ENCODE measurements at regions not wholly inside any gene's neighbourhood (a gene's known extent, or its start where the extent isn't known, plus 50 kb on each side); places are given as distances from the start of the nearest gene placed in this dataset.
"Not testable (repeated sequence)": the region's sequence is repeated elsewhere in the genome, so short reads cannot be mapped to it uniquely, and the experiment has no call there.

GRCh38 chr3:75248974-75249373 is 415.2 kb upstream of the FRG2C start:
- no peaks in the 10 kb centered on the region for H3K36me3 Mint-ChIP-seq (ENCODE audit: low read depth)
- no peaks in the 10 kb centered on the region for H3K9me3 Mint-ChIP-seq
- no peak overlapping the region for H3K4me3 Mint-ChIP-seq
- peaks cover 2% of the 10 kb centered on the region for H3K27me3 Mint-ChIP-seq
- H3K4me1 Mint-ChIP-seq (ENCODE audit: low read depth): peaks cover 5% of the 10 kb centered on the region
- H3K27ac Mint-ChIP-seq: no peak overlapping the region

- no peaks in the 10 kb centered on the region for H3K9me3 Mint-ChIP-seq
- H3K4me3 Mint-ChIP-seq: no peak overlapping the region
- H3K36me3 Mint-ChIP-seq (ENCODE audit: low read depth): no peaks in the 10 kb centered on the region
- H3K4me1 Mint-ChIP-seq (ENCODE audit: low read depth): no peaks in the 10 kb centered on the region
- no peak overlapping the region for H3K27ac Mint-ChIP-seq
- no peaks in the 10 kb centered on the region for H3K27me3 Mint-ChIP-seq
Observed at GRCh38 chr3:75254685-75255084, 409.4 kb upstream of the FRG2C start.

- not testable (repeated sequence) for H3K4me3 Mint-ChIP-seq; H3K9me3 Mint-ChIP-seq; H3K27me3 Mint-ChIP-seq; H3K27ac Mint-ChIP-seq; H3K36me3 Mint-ChIP-seq (ENCODE audit: low read depth); H3K4me1 Mint-ChIP-seq (ENCODE audit: low read depth)
Observed at GRCh38 chr3:75258825-75259683, 405.1 kb upstream of the FRG2C start.

DNA sequence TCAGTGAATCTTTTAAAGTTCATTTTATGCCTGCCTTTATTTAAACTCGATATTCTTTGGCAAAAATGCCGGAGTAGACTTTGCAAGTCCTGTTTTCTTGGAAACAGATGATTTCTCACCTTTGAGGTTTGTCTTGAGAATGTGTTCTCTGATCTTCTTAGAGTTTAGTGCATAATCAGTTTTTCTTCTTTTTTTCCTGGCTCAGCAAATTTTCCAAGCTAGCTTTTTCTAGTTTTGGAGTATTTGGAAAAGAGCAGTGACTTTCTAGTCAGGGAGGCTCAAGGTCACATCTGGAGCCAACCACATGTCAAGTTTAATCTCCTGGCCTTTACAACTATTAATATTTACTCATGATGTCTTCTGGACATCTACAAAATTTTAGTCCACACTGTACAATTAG is 403.2 kb upstream of the FRG2C start:
- not testable (repeated sequence) for H3K27me3 Mint-ChIP-seq; H3K4me1 Mint-ChIP-seq (ENCODE audit: low read depth); H3K4me3 Mint-ChIP-seq; H3K9me3 Mint-ChIP-seq; H3K36me3 Mint-ChIP-seq (ENCODE audit: low read depth); H3K27ac Mint-ChIP-seq

DNA sequence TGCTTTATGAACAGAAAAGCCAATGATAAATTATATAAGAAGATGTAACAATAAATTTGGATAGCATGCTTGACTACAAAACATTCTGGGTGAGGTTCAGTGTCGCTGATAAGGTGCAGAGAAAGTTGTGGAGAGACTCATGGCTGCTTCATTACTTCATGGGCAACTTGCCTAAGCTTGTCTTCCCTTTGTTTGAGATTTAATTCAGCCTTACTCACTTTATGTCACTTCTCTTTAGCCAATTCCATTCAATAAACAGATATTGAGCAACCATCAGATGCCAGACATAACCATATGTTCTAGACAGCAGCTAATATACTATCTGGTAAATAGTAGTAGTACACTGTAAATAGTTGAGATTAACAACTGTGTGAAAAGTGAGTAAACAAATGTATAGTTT is 401.5 kb upstream of the FRG2C start:
- H3K27me3 Mint-ChIP-seq: peaks cover 10% of the 10 kb centered on the region
- H3K4me3 Mint-ChIP-seq: no peak overlapping the region
- no peak overlapping the region for H3K27ac Mint-ChIP-seq
- H3K36me3 Mint-ChIP-seq (ENCODE audit: low read depth): no peaks in the 10 kb centered on the region
- H3K4me1 Mint-ChIP-seq (ENCODE audit: low read depth): no peaks in the 10 kb centered on the region
- H3K9me3 Mint-ChIP-seq: no peaks in the 10 kb centered on the region

DNA sequence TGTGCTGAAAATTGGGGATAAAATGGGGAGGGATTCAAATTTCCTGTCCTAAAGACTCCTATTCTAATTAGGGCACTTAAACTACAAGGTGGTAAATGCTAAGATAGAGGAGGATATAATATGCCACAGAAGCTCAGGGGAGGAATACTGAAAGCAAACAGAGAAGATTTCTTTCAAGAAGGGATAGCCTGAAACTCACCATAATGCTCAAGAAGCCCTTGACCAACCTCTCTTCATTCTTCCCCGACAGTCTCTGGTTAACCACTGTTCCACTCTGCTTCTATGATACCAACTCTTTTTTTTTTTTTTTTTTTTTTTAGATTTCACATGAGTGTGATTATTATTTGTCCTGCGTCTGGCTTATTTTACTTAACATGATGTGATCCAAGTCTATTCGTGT is 398.2 kb upstream of the FRG2C start:
- H3K9me3 Mint-ChIP-seq: no peaks in the 10 kb centered on the region
- no peaks in the 10 kb centered on the region for H3K36me3 Mint-ChIP-seq (ENCODE audit: low read depth)
- peaks cover 10% of the 10 kb centered on the region for H3K27me3 Mint-ChIP-seq
- no peaks in the 10 kb centered on the region for H3K4me1 Mint-ChIP-seq (ENCODE audit: low read depth)
- H3K27ac Mint-ChIP-seq: no peak overlapping the region
- no peak overlapping the region for H3K4me3 Mint-ChIP-seq

- H3K4me3 Mint-ChIP-seq; H3K27ac Mint-ChIP-seq; H3K27me3 Mint-ChIP-seq; H3K9me3 Mint-ChIP-seq; H3K36me3 Mint-ChIP-seq (ENCODE audit: low read depth); H3K4me1 Mint-ChIP-seq (ENCODE audit: low read depth): not testable (repeated sequence)
Observed at GRCh38 chr3:75268576-75268975, 395.6 kb upstream of the FRG2C start.

DNA sequence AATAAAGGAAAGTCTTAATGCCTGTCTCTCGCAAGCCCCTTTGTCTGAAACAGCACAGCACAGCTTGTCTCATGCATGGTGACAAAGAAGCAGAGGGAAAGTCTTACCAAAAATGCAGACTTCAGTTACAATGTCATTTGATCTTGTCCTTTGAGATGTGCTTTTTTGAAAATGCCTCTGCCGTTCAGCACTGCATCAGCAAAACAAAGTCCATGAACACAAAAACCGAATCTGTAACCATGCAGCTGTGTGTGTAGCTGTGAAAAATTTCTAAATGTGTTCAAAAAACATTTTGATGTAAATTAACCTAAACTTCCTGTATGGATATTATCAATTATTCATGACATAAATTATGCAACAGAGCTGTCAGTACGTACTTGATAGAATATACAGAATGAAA is 391.9 kb upstream of the FRG2C start:
- H3K4me1 Mint-ChIP-seq (ENCODE audit: low read depth); H3K4me3 Mint-ChIP-seq: not testable (repeated sequence)

GRCh38 chr3:75272691-75273090 is 391.4 kb upstream of the FRG2C start:
- H3K27me3 Mint-ChIP-seq: no peaks in the 10 kb centered on the region
- no peak overlapping the region for H3K4me3 Mint-ChIP-seq
- H3K36me3 Mint-ChIP-seq (ENCODE audit: low read depth): no peaks in the 10 kb centered on the region
- no peak overlapping the region for H3K27ac Mint-ChIP-seq
- H3K9me3 Mint-ChIP-seq: no peaks in the 10 kb centered on the region
- no peaks in the 10 kb centered on the region for H3K4me1 Mint-ChIP-seq (ENCODE audit: low read depth)

More for the DNA sequence above, 391.9 kb upstream of the FRG2C start:
- not testable (repeated sequence) for H3K27ac Mint-ChIP-seq; H3K36me3 Mint-ChIP-seq (ENCODE audit: low read depth); H3K9me3 Mint-ChIP-seq; H3K27me3 Mint-ChIP-seq

DNA sequence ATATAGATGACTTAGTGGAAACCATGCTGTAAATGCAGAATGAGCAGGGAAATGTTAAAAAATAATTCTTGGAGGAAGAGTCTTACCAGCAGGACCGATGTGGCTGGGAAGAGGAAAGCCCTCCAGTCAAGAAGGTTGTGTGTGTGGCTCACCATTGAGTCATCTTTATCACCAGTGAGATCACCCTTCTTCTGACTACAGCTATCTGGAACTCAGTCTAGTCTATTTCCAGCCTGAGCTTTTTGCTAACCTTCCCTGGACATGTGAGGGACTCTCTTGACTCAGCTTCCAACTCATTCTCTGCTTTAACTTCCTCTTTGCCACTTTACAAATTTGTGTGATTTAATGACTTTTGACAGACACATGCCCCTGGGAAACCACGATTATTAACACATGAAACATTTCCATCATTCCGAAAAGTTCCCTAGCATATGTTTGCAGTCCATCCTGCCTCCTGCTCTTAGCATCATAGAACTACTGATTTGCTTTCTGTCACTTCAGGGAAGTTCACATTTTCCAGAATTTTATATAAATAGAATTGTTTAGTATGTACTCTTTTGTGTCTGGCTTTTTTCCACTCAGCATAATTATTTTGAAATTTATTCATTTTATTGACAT is 378.5 kb upstream of the FRG2C start:
- H3K9me3 Mint-ChIP-seq; H3K4me1 Mint-ChIP-seq (ENCODE audit: low read depth); H3K4me3 Mint-ChIP-seq; H3K36me3 Mint-ChIP-seq (ENCODE audit: low read depth); H3K27ac Mint-ChIP-seq: not testable (repeated sequence)
- peaks cover 14% of the 10 kb centered on the region for H3K27me3 Mint-ChIP-seq

- not testable (repeated sequence) for H3K27ac Mint-ChIP-seq; H3K9me3 Mint-ChIP-seq; H3K36me3 Mint-ChIP-seq (ENCODE audit: low read depth); H3K4me1 Mint-ChIP-seq (ENCODE audit: low read depth); H3K4me3 Mint-ChIP-seq
- H3K27me3 Mint-ChIP-seq: peaks cover 12% of the 10 kb centered on the region
Observed at GRCh38 chr3:75288972-75289574, 375.1 kb upstream of the FRG2C start.

DNA sequence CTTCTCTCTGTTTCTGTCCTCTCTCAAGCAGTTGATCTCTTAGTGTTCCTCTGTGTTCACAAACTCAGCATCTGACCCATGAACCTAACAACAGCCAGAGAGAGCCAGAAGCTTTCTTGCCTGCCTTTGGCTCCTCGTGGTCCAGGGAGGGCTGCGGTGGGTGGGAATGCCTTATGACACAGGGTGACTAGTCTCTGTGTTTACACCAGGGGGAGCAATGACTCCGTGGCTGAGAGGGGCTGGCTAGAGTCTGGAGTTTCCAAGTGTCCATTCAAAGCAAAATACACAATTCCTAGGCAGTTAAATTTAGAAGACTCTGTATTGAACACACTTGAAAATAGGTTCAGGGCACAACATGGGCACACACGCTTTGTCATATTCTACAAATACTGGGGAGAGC is 370.0 kb upstream of the FRG2C start:
- Mint-ChIP-seq H3K4me3 (no peak overlapping the region), H3K27me3 (peaks cover 9% of the 10 kb centered on the region), H3K9me3 (no peaks in the 10 kb centered on the region), H3K4me1 (ENCODE audit: low read depth) (no peaks in the 10 kb centered on the region), H3K27ac (no peak overlapping the region), H3K36me3 (ENCODE audit: low read depth) (no peaks in the 10 kb centered on the region)

DNA sequence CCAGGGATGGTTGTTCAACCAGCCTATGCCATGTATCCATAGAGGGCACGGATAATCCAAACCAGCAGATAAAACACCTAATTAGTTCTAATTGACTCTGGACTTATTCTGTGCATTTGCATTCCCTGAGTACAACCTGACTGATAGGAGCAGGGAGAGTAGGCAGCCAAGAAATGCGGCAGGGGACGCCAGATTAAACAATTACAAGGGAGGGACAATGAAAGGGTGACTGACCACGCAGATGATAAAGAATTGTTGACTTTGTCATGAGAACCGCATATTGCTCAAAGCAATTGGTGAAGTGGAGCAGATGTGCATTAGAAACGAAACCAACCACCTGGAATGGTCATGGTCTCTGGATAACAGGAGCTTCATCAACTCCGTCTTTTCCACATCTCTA is 369.1 kb upstream of the FRG2C start:
- Mint-ChIP-seq H3K4me3 (no peak overlapping the region), H3K4me1 (ENCODE audit: low read depth) (no peaks in the 10 kb centered on the region), H3K36me3 (ENCODE audit: low read depth) (no peaks in the 10 kb centered on the region), H3K9me3 (no peaks in the 10 kb centered on the region), H3K27me3 (peaks cover 9% of the 10 kb centered on the region), H3K27ac (no peak overlapping the region)

- Mint-ChIP-seq H3K4me3 (no peak overlapping the region), H3K27me3 (peaks cover 5% of the 10 kb centered on the region), H3K9me3 (no peaks in the 10 kb centered on the region)
Observed at GRCh38 chr3:75296858-75297257, 367.3 kb upstream of the FRG2C start.

GRCh38 chr3:75300606-75301005 is 363.5 kb upstream of the FRG2C start:
- no peak overlapping the region for H3K4me3 Mint-ChIP-seq
- H3K27ac Mint-ChIP-seq: no peak overlapping the region
- H3K36me3 Mint-ChIP-seq (ENCODE audit: low read depth): no peaks in the 10 kb centered on the region

More at GRCh38 chr3:75296858-75297257, 367.3 kb upstream of the FRG2C start:
- no peaks in the 10 kb centered on the region for H3K4me1 Mint-ChIP-seq (ENCODE audit: low read depth)
- H3K27ac Mint-ChIP-seq: no peak overlapping the region
- H3K36me3 Mint-ChIP-seq (ENCODE audit: low read depth): no peaks in the 10 kb centered on the region

More at GRCh38 chr3:75300606-75301005, 363.5 kb upstream of the FRG2C start:
- H3K27me3 Mint-ChIP-seq: no peaks in the 10 kb centered on the region
- H3K9me3 Mint-ChIP-seq: no peaks in the 10 kb centered on the region
- H3K4me1 Mint-ChIP-seq (ENCODE audit: low read depth): no peaks in the 10 kb centered on the region
